ENCODE measurements at regions not wholly inside any gene's neighbourhood (a gene's known extent, or its start where the extent isn't known, plus 50 kb on each side); places are given as distances from the start of the nearest gene placed in this dataset.

GRCh38 chr12:11946161-11946560 is 124.6 kb upstream of the BCL2L14 start:
- DNase-seq (ENCODE audit: low read depth in 1 of 2, low spot score in 1 of 2), result no peak

- no peak for DNase-seq (ENCODE audit: low read depth in 1 of 2, low spot score in 1 of 2)
Measured at GRCh38 chr12:11947213-11947612, 123.5 kb upstream of the BCL2L14 start.

- DNase-seq (ENCODE audit: low read depth in 1 of 2, low spot score in 1 of 2), result no peak
Measured at GRCh38 chr12:11949738-11950411, 120.9 kb upstream of the BCL2L14 start.

DNA sequence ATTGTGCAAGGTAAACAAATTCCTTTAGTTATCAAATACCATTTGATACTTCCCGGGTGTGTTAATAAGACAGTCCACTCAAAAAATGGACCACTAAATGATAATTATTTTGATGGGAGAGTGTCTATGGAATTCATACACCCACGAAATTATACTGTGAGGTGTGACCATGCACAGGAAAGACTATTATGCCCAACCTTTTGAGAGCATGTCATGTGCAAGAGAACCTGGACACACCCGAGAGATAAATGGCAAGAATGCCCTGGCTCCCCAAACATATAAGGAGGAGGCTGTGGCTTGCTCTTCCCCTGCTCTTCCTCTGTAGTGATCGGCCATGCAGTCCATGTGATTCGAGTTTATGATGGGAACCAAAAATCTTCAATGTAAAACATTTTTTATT is 119.5 kb upstream of the BCL2L14 start:
- no peak for DNase-seq (ENCODE audit: low read depth in 1 of 2, low spot score in 1 of 2)

- DNase-seq (ENCODE audit: low read depth in 1 of 2, low spot score in 1 of 2), result no peak
Measured at GRCh38 chr12:11953523-11953922, 117.2 kb upstream of the BCL2L14 start.

DNA sequence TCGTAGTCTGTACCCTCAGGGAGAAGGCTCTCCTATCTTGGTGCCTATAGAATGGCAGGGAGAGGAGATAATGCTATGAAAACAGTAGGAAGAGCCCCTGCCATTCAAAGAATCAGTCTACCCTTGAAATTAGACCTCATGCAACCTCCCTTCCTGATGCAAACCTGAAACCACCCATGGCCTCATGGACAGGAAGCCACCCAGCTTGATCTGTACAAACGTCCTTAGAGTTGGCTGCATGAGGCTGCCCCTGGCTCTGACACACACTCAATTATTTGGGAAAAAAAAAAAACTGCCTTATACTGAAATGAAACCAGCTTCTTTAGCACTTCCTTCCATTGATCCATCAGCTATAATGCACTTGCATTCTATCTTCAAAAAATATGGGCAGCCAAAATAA is 116.6 kb upstream of the BCL2L14 start:
- no peak for DNase-seq (ENCODE audit: low read depth in 1 of 2, low spot score in 1 of 2)

DNA sequence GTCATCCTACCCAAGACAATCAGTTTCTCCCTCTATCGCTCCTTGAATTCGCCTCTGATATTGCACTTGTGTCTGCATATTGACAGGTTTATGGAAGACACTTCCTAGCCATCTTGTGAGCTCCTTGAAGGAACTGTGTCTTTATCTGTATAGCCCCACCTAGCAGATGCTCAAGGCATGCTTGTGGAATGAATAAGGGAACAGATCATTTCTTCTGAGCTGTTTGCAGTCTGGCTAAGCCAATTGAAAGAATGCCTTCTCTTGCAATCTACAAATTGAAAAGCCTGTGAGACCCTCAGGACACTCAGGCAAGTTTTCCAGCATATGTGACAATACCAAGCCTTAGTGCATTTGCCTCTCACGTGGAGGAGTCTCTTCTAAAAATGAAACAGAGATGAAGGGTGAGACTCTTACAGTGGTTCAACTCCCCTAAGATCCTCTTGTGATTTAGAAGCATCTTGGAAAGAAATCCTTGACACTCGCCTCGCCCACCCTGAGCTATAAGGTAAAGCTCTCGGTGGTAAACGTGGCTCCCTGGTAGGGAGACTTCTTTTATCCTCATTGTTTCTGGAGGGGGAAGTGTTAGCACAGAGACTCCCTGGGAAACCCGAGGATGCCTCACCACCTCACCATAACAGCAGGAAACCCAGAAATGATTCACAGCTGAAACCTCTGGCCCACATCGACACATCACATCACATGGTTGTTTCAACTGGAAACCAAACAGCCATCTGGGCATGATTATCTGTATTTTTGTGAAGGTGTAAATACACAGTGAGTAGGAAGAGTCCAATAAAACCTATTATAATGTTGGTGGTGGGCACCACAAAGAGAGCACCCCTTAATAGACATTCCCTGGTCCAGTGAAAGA is 112.3 kb upstream of the BCL2L14 start:
- DNase-seq (ENCODE audit: low read depth in 1 of 2, low spot score in 1 of 2), result peak in 1 of 2 donors; percentile 30

GRCh38 chr12:11959117-11959823 is 111.5 kb upstream of the BCL2L14 start:
- no peak for DNase-seq (ENCODE audit: low read depth in 1 of 2, low spot score in 1 of 2)

GRCh38 chr12:11960646-11961045 is 110.1 kb upstream of the BCL2L14 start:
- no peak for DNase-seq (ENCODE audit: low read depth in 1 of 2, low spot score in 1 of 2)

DNA sequence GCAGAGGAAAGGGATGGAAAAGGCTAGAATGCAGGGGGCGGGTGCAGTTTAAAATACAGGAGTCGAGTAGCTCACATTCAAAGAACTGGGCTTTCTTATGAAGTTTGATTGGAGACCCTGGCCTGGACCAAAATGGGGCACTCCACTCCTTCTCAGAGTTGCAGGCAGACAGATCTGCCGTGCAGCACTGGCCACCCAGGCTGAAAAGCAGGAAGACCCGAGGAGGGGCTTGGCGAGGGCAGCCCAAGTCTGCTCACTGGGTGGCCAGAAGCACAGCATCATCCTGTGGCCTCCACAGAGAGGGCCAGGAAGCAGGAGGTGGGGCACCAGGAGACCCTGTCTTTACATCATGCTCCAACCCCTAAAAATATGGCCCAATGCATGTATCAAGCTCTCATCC is 109.1 kb upstream of the BCL2L14 start:
- no peak for DNase-seq (ENCODE audit: low read depth in 1 of 2, low spot score in 1 of 2)

DNA sequence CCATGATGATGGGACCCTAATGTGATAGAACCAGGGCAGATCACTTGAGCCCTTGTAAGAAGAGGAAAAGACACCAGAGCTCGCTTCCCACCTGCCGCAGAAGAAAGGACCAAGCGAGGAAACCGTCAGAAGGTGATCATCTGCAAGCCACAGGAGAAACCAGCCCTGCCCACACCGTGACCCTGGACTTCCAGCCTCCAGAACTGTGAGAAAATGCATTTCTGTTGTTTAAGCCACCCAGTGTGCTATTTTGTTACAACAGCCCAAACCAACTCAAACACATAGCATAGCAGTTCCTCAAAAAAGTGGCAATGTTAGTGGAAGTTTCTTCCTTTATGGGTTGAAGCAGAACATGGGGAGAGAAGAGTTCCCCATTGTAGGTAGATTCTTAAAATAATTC is 107.9 kb upstream of the BCL2L14 start:
- DNase-seq (ENCODE audit: low read depth in 1 of 2, low spot score in 1 of 2), result no peak

DNA sequence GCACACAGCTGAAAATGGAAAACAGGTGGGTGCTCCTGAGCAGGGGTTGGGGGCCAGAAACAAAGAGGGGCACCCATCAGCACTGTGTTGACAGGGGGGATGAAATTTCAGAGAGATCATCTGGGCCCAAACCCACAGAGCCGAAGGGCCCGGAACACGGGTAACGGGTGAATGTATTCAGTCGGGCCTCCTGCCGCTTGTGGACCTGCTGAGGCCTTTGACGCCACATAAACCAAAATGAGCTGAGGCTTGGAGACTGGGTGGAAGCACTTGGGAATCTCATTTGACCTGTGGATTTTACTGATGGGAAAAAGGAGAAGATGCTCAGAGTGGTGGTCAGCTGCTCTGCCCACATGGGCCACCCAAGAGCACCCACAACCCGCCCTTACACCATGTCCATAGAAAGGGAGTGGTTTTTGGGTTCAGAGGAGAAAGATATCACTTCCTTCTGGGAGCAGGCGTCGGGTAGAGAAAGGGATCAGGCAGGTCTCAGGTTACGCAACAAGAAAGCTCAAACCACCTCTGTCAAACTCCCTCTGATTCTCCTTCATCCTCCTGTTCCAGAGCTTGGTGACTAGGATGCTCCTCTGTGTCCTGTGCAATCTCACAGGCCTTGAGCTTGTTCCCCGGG is 106.8 kb upstream of the BCL2L14 start:
- no peak for DNase-seq (ENCODE audit: low read depth in 1 of 2, low spot score in 1 of 2)

- no peak for DNase-seq (ENCODE audit: low read depth in 1 of 2, low spot score in 1 of 2)
Measured at GRCh38 chr12:11965258-11965910, 105.4 kb upstream of the BCL2L14 start.

DNA sequence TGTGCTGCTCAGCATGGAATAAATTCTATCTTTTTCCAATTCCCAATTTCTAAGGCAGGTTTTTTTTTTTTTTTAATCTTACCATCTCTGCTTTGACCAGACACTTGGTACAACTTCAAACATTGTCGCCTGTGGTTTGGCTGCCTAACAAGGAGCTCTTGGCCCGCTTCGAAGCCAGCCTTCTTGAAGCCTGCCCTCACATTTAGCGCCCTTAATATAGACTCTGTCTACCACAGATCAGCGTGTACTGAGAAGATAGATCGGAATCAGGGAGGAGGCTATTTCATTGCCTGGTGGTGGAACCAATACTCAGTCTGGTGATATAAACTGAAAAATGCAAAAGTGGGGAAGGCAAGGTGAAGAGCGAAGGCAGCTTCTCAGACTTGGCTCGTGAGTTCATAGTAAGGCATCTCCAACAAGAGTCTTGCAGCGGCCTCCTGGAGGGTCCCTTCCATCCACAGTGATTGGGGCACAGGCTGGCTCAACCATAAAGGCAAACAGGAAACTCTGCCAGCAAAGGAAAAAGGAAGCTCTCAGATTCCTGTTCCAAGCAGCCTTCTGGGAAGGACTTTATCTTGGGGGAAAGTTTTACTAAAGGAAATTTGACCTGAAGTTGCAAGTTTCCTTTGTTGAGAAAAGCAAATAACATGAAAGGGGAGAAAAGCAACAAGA is 103.2 kb upstream of the BCL2L14 start:
- no peak for DNase-seq (ENCODE audit: low read depth in 1 of 2, low spot score in 1 of 2)

- no peak for DNase-seq (ENCODE audit: low read depth in 1 of 2, low spot score in 1 of 2)
Measured at GRCh38 chr12:11968048-11968383, 102.7 kb upstream of the BCL2L14 start.

GRCh38 chr12:11968516-11968915 is 102.2 kb upstream of the BCL2L14 start:
- DNase-seq (ENCODE audit: low read depth in 1 of 2, low spot score in 1 of 2), result no peak

- DNase-seq (ENCODE audit: low read depth in 1 of 2, low spot score in 1 of 2), result no peak
Measured at GRCh38 chr12:11969437-11970154, 101.1 kb upstream of the BCL2L14 start.

DNA sequence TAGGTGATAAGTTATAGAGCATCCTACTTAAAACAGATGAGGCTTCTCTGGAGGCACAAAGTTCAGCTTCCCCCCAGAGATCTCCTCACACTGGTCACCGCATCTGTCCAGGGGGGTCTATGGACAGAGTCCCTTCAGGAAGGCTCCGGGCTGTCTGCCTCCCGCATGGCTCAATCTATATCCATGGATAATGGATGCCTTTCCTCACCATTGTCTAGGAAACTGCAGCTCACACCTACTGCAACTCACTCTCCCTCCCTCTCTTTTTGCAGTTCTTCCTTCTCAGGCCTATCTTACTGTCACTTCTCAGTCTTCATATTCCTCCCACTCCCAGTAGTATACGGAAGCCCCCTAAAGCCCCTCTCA is 100.6 kb upstream of the BCL2L14 start:
- DNase-seq (ENCODE audit: low read depth in 1 of 2, low spot score in 1 of 2), result no peak

GRCh38 chr12:11973396-11973795 is 97.3 kb upstream of the BCL2L14 start:
- DNase-seq (ENCODE audit: low read depth in 1 of 2, low spot score in 1 of 2), result no peak

- no peak for DNase-seq (ENCODE audit: low read depth in 1 of 2, low spot score in 1 of 2)
Measured at GRCh38 chr12:11976005-11976404, 94.7 kb upstream of the BCL2L14 start.
